IMR-90 (cell line): ENCODE measurements at regions not wholly inside any gene's neighbourhood (a gene's known extent, or its start where the extent isn't known, plus 50 kb on each side); places are given as distances from the start of the nearest gene placed in this dataset.

ENCODE experiments used
- BHLHE40 ChIP-seq: fragments of 150-350 bp; IDR thresholded peaks from 2 replicates; pipeline ENCODE4 v1.6.1; 2016; ENCODE audit warnings: mild to moderate bottlenecking, low read depth, low read length
- CEBPB ChIP-seq: IDR thresholded peaks from 2 replicates; pipeline ENCODE4 v1.6.1; 2012; ENCODE audit warnings: low read depth, low read length, improper control_type of control experiment
- CTCF ChIP-seq: conservative IDR thresholded peaks from 2 replicates; pipeline ENCODE4 v1.5.1; 2012; ENCODE audit warnings: mild to moderate bottlenecking, low read depth, low read length, improper control_type of control experiment
- ELK1 ChIP-seq: fragments of 150-350 bp; IDR thresholded peaks from 2 replicates; pipeline ENCODE4 v1.6.1; 2016; ENCODE audit warnings: low read depth, mild to moderate bottlenecking, low read length, moderate library complexity, borderline replicate concordance
- FOS ChIP-seq: fragments of 150-350 bp; IDR thresholded peaks from 2 replicates; pipeline ENCODE4 v1.6.1; 2016; ENCODE audit warnings: low read depth, low read length
- MAFK ChIP-seq: IDR thresholded peaks from 2 replicates; pipeline ENCODE4 v1.6.1; 2012; ENCODE audit warnings: low read depth, low read length, improper control_type of control experiment
- MAZ ChIP-seq: IDR thresholded peaks from 2 replicates; pipeline ENCODE4 v1.6.1; 2012; ENCODE audit warnings: low read depth, mild to moderate bottlenecking, low read length, improper control_type of control experiment, moderate library complexity, borderline replicate concordance
- MXI1 ChIP-seq: IDR thresholded peaks from 2 replicates; pipeline ENCODE4 v1.6.1; 2012; ENCODE audit warnings: low read depth, mild to moderate bottlenecking, low read length, moderate library complexity, borderline replicate concordance
- NFE2L2 ChIP-seq: fragments of 150-350 bp; IDR thresholded peaks from 2 replicates; pipeline ENCODE4 v1.6.1; 2016; ENCODE audit warnings: low read depth, mild to moderate bottlenecking, low read length
- POLR2A ChIP-seq: IDR thresholded peaks from 2 replicates; pipeline ENCODE4 v1.6.1; 2012; ENCODE audit warnings: mild to moderate bottlenecking, low read depth, low read length
- RAD21 ChIP-seq: IDR thresholded peaks from 2 replicates; pipeline ENCODE4 v1.6.1; 2012; ENCODE audit warnings: low read length, improper control_type of control experiment
- RCOR1 ChIP-seq: IDR thresholded peaks from 2 replicates; pipeline ENCODE4 v1.6.1; 2012; ENCODE audit warnings: mild to moderate bottlenecking, low read length, improper control_type of control experiment; ENCODE audit not compliant: insufficient replicate concordance
- SMC3 ChIP-seq: fragments of 150-350 bp; IDR thresholded peaks from 2 replicates; pipeline ENCODE4 v1.6.1; 2016; ENCODE audit warnings: low read depth, mild to moderate bottlenecking, antibody characterized with exemption, low read length, moderate library complexity
- USF2 ChIP-seq: fragments of 150-350 bp; IDR thresholded peaks from 2 replicates; pipeline ENCODE4 v1.6.1; 2017; ENCODE audit warnings: mild to moderate bottlenecking, antibody characterized with exemption, low read length, low read depth

GRCh38 chr22:26964642-26965041, 307.3 kb downstream of the MIAT start:
- TF ChIP-seq CTCF (no peak), POLR2A (no peak), BHLHE40 (no peak), RAD21 (no peak), ELK1 (no peak), FOS (no peak), USF2 (no peak), CEBPB (no peak), RCOR1 (no peak), SMC3 (no peak), MAFK (no peak), MXI1 (no peak), MAZ (no peak), NFE2L2 (no peak)
